ENCODE measurements at regions not wholly inside any gene's neighbourhood (a gene's known extent, or its start where the extent isn't known, plus 50 kb on each side); places are given as distances from the start of the nearest gene placed in this dataset.

DNA sequence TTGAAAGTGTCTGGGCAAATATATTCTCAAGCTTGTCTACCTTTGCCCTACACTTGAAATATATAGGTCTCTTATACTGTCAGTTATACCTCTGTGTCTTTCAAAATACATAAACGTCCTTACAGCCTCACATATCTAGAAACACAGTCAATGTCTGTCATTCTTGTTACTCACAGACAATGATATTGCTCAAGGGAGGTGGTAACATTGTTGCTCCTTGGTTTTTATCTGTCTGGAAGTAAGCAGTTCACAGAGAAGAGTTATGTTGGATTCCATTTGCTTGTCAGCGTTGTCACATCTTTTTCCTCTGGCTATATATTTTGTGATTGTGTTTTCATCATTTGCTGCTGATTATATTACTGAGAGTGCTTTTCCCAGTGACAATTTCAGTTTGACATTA, 1528.9 kb downstream of the PCDH7 start:
- no peak overlapping the region for H3K27ac ChIP-seq (ENCODE audit: low read length)
- DNase-seq (no peak), ATAC-seq (no peak)
- no peak overlapping the region for H3K9ac ChIP-seq (ENCODE audit: low read length)
- H2AFZ ChIP-seq (ENCODE audit: low read length) = no peak overlapping the region
- no peaks in the 10 kb centered on the region for H3K36me3 ChIP-seq (ENCODE audit: low read depth, low read length)
- H3K9me3 ChIP-seq (ENCODE audit: low read length) = no peaks in the 10 kb centered on the region
- no peak overlapping the region for H3K4me3 ChIP-seq (ENCODE audit: low read length)
- H4K20me1 ChIP-seq (ENCODE audit: low read length) = no peaks in the 10 kb centered on the region
- BruUV-seq (replicated peaks) = no TSS peak
- H3K4me1 ChIP-seq (ENCODE audit: insufficient read depth, low read length) = no peaks in the 10 kb centered on the region
- H3K27me3 ChIP-seq (ENCODE audit: low read length) = no peaks in the 10 kb centered on the region
- no peaks in the 10 kb centered on the region for H3K9me2 ChIP-seq (replicated peaks; ENCODE audit: low read length)
- intact Hi-C loops (cut with micrococcal nuclease) = no loop called here
- no peak overlapping the region for H3K4me2 ChIP-seq (ENCODE audit: low read length)
- POLR2A ChIA-PET (ENCODE audit: unreplicated experiment) = no interaction called here
- no peaks in the 10 kb centered on the region for H3F3A ChIP-seq (ENCODE audit: low read length, unreplicated experiment)
- CTCF ChIA-PET = no interaction called here
- TF ChIP-seq EZH2phosphoT487 (IDR thresholded peaks at IDR 0.05; ENCODE audit: borderline replicate concordance, low read length) (no peak), CTCF (conservative IDR thresholded peaks at IDR 0.05; ENCODE audit: low read depth, low read length) (no peak), EZH2 (IDR thresholded peaks at IDR 0.05; ENCODE audit: low read length, unreplicated experiment) (no peak)
- no peaks in the 10 kb centered on the region for H3K79me2 ChIP-seq (ENCODE audit: low read length)

DNA sequence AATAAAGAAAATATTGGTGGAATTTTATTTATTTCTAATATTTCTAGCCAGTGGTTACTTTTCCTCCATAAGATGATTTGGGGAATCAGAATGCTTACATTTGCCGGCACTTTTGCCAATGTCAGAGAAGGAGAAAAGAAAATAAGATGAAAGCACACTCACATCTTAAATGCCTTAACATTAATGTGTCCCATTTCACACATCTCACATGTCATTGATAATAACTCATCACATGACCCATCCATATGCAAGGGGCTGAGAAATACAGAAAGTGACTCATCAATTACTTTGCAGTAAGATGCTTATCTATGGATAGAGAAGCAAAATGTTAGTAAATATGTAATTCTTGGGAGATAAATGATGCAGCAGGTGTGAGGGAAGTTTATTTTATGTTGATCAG, 1531.0 kb downstream of the PCDH7 start:
- no peak overlapping the region for H3K4me3 ChIP-seq (ENCODE audit: low read length)
- H3K9me3 ChIP-seq (ENCODE audit: low read length) = no peaks in the 10 kb centered on the region
- H3K4me2 ChIP-seq (ENCODE audit: low read length) = no peak overlapping the region
- no peak overlapping the region for H2AFZ ChIP-seq (ENCODE audit: low read length)
- ATAC-seq (no peak), DNase-seq (no peak)
- intact Hi-C loops (cut with micrococcal nuclease) = no loop called here
- no peaks in the 10 kb centered on the region for H4K20me1 ChIP-seq (ENCODE audit: low read length)
- CTCF ChIA-PET = no interaction called here
- H3K36me3 ChIP-seq (ENCODE audit: low read depth, low read length) = no peaks in the 10 kb centered on the region
- POLR2A ChIA-PET (ENCODE audit: unreplicated experiment) = no interaction called here
- no peaks in the 10 kb centered on the region for H3K79me2 ChIP-seq (ENCODE audit: low read length)
- H3K9me2 ChIP-seq (replicated peaks; ENCODE audit: low read length) = no peaks in the 10 kb centered on the region
- H3F3A ChIP-seq (ENCODE audit: low read length, unreplicated experiment) = no peaks in the 10 kb centered on the region
- no peaks in the 10 kb centered on the region for H3K4me1 ChIP-seq (ENCODE audit: insufficient read depth, low read length)
- TF ChIP-seq EZH2phosphoT487 (IDR thresholded peaks at IDR 0.05; ENCODE audit: borderline replicate concordance, low read length) (no peak), EZH2 (IDR thresholded peaks at IDR 0.05; ENCODE audit: low read length, unreplicated experiment) (no peak), CTCF (conservative IDR thresholded peaks at IDR 0.05; ENCODE audit: low read depth, low read length) (no peak)
- H3K27ac ChIP-seq (ENCODE audit: low read length) = no peak overlapping the region
- no peaks in the 10 kb centered on the region for H3K27me3 ChIP-seq (ENCODE audit: low read length)
- no TSS peak for BruUV-seq (replicated peaks)
- H3K9ac ChIP-seq (ENCODE audit: low read length) = no peak overlapping the region

DNA sequence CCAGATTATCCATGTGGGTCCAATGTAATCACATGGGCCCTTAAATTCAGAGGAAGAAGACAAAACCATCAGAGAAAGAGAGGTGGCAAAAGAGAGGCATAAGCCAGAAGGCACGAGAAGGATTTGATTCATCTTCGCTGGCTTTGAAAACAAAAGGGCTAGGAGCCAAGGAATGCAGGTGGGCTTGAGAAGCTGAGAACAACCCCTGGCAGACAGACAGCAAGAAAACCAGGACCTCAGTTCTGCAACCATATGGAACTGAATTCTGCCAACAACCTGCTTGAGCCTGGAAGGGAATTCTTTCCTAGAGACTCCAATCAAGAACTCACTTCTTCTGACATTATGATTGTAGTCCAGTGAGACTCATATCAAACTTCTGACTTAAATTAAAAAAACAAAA, 1531.8 kb downstream of the PCDH7 start:
- H4K20me1 ChIP-seq (ENCODE audit: low read length) = no peaks in the 10 kb centered on the region
- no peak for TF ChIP-seq EZH2phosphoT487 (IDR thresholded peaks at IDR 0.05; ENCODE audit: borderline replicate concordance, low read length)
- H3K27me3 ChIP-seq (ENCODE audit: low read length) = no peaks in the 10 kb centered on the region
- ChIA-PET CTCF (no interaction called here), POLR2A (ENCODE audit: unreplicated experiment) (no interaction called here)
- no TSS peak for BruUV-seq (replicated peaks)
- no peak overlapping the region for H2AFZ ChIP-seq (ENCODE audit: low read length)
- H3K4me2 ChIP-seq (ENCODE audit: low read length) = no peak overlapping the region
- no peaks in the 10 kb centered on the region for H3K79me2 ChIP-seq (ENCODE audit: low read length)
- H3K4me1 ChIP-seq (ENCODE audit: insufficient read depth, low read length) = no peaks in the 10 kb centered on the region
- no peak overlapping the region for H3K9ac ChIP-seq (ENCODE audit: low read length)
- H3K9me2 ChIP-seq (replicated peaks; ENCODE audit: low read length) = no peaks in the 10 kb centered on the region
- H3K27ac ChIP-seq (ENCODE audit: low read length) = no peak overlapping the region
- no peak for ATAC-seq
- H3F3A ChIP-seq (ENCODE audit: low read length, unreplicated experiment) = no peaks in the 10 kb centered on the region
- no peaks in the 10 kb centered on the region for H3K9me3 ChIP-seq (ENCODE audit: low read length)
- H3K4me3 ChIP-seq (ENCODE audit: low read length) = no peak overlapping the region
- no peaks in the 10 kb centered on the region for H3K36me3 ChIP-seq (ENCODE audit: low read depth, low read length)
- intact Hi-C loops (cut with micrococcal nuclease) = no loop called here
- no peak for DNase-seq
